IMR-90 (cell line): ENCODE measurements at regions not wholly inside any gene's neighbourhood (a gene's known extent, or its start where the extent isn't known, plus 50 kb on each side); places are given as distances from the start of the nearest gene placed in this dataset.
"Not testable (repeated sequence)": the region's sequence is repeated elsewhere in the genome, so short reads cannot be mapped to it uniquely, and the experiment has no call there.

Experiments
- ATAC-seq: fragments of 200-7000 bp; cut with Tn5 transposase; 2 replicates; pipeline ENCODE4 v1.9.1; 2020; ENCODE audit warnings: low read depth, mild to moderate bottlenecking, moderate library complexity
- BruUV-seq: library from RNA; stranded (reverse); fragments of 400-500 nt; replicated peaks from 2 replicates; lab custom pipeline; 2021; lab: Mats Ljungman, UMichigan
- CTCF ChIA-PET: fragments of 300-600 bp; formaldehyde crosslinking; extraction: SDS; loops from one replicate; lab custom pipeline; 2021; ENCODE audit warnings: antibody characterized with exemption; lab: Yijun Ruan, JAX
- POLR2A ChIA-PET: fragments of 300-600 bp; sonication (Branson Sonifier 250); formaldehyde crosslinking; loops from one replicate; lab custom pipeline; 2022; ENCODE audit warnings: antibody characterized with exemption; ENCODE audit not compliant: unreplicated experiment; lab: Charles Lee
- DNase-seq: peaks from one replicate; pipeline ENCODE4 v3.0.0; 2013
- H2AFZ ChIP-seq: replicated peaks from 2 replicates; pipeline ENCODE3; 2013; ENCODE audit warnings: low read length, mild to moderate bottlenecking; ENCODE audit not compliant: poor library complexity
- H2AK5ac ChIP-seq: 2 replicates; pipeline ENCODE4 v1.6.1; 2013; ENCODE audit warnings: low read depth, low read length, inconsistent platforms
- H2AK9ac ChIP-seq: replicated peaks from 2 replicates; pipeline ENCODE3; 2013; ENCODE audit warnings: mild to moderate bottlenecking, low read depth, low read length, moderate library complexity; ENCODE audit not compliant: poor library complexity
- H2BK120ac ChIP-seq: 2 replicates; pipeline ENCODE4 v1.6.1; 2013; ENCODE audit warnings: low read depth, low read length, inconsistent platforms
- H2BK15ac ChIP-seq: 3 replicates; pipeline ENCODE4 v1.6.1; 2013; ENCODE audit warnings: low read depth, low read length, inconsistent platforms
- H2BK20ac ChIP-seq: 2 replicates; pipeline ENCODE4 v1.6.1; 2013; ENCODE audit warnings: low read depth, mild to moderate bottlenecking, inconsistent platforms, low read length, moderate library complexity
- H2BK5ac ChIP-seq: 2 replicates; pipeline ENCODE4 v1.6.1; 2013; ENCODE audit warnings: mild to moderate bottlenecking, low read depth, low read length, inconsistent platforms; ENCODE audit not compliant: poor library complexity, severe bottlenecking
- H3K14ac ChIP-seq: replicated peaks from 2 replicates; pipeline ENCODE4 v1.6.1; 2013; ENCODE audit warnings: low read depth, low read length, inconsistent platforms
- H3K18ac ChIP-seq: 2 replicates; pipeline ENCODE4 v1.6.1; 2013; ENCODE audit warnings: low read depth, low read length, control low read depth
- H3K23ac ChIP-seq: 2 replicates; pipeline ENCODE4 v1.6.1; 2013; ENCODE audit warnings: low read depth, low read length, inconsistent platforms
- H3K27ac ChIP-seq: 2 replicates; pipeline ENCODE4 v1.5.1; 2013; ENCODE audit warnings: mild to moderate bottlenecking, control low read depth, low read length; ENCODE audit not compliant: insufficient read depth
- H3K27me3 ChIP-seq: 2 replicates; pipeline ENCODE4 v1.6.1; 2013; ENCODE audit warnings: low read length; ENCODE audit not compliant: control insufficient read depth, insufficient read depth
- H3K36me3 ChIP-seq: 2 replicates; pipeline ENCODE4 v1.6.1; 2013; ENCODE audit warnings: low read length, mixed read lengths; ENCODE audit not compliant: control insufficient read depth, insufficient read depth
- H3K4ac ChIP-seq: 2 replicates; pipeline ENCODE4 v1.6.1; 2013; ENCODE audit warnings: low read depth, low read length, inconsistent platforms
- H3K4me1 ChIP-seq: 2 replicates; pipeline ENCODE4 v1.6.1; 2013; ENCODE audit warnings: low read length, mixed read lengths; ENCODE audit not compliant: control insufficient read depth, insufficient read depth
- H3K4me2 ChIP-seq: 2 replicates; pipeline ENCODE4 v1.6.1; 2013; ENCODE audit warnings: low read depth, mild to moderate bottlenecking, control low read depth, low read length, moderate library complexity
- H3K4me3 ChIP-seq: 2 replicates; pipeline ENCODE4 v1.5.1; 2013; ENCODE audit warnings: low read depth, mild to moderate bottlenecking, control low read depth, low read length, moderate library complexity; ENCODE audit not compliant: insufficient read depth
- H3K56ac ChIP-seq: 2 replicates; pipeline ENCODE4 v1.6.1; 2013; ENCODE audit warnings: low read length, inconsistent platforms; ENCODE audit not compliant: insufficient read depth; ENCODE audit errors: extremely low read depth
- H3K79me1 ChIP-seq, 2 experiments: 2 replicates each; pipeline ENCODE4 v1.6.1; 2013; ENCODE audit warnings: low read length in 2 of 2, inconsistent platforms in 1 of 2, low read depth in 1 of 2
- H3K9ac ChIP-seq: 2 replicates; pipeline ENCODE4 v1.6.1; 2013; ENCODE audit warnings: low read depth, low read length, control low read depth
- H3K9me1 ChIP-seq: 2 replicates; pipeline ENCODE4 v1.6.1; 2013; ENCODE audit warnings: low read length, inconsistent platforms; ENCODE audit not compliant: insufficient read depth
- H3K9me3 ChIP-seq: 2 replicates; pipeline ENCODE4 v1.6.1; 2013; ENCODE audit warnings: low read length; ENCODE audit not compliant: control insufficient read depth, insufficient read depth
- H4K20me1 ChIP-seq: 2 replicates; pipeline ENCODE4 v1.6.1; 2013; ENCODE audit warnings: low read length, inconsistent platforms; ENCODE audit not compliant: insufficient read depth
- H4K5ac ChIP-seq: 2 replicates; pipeline ENCODE4 v1.6.1; 2013; ENCODE audit warnings: mild to moderate bottlenecking, low read depth, low read length, control low read depth
- H4K8ac ChIP-seq, 2 experiments: 2 replicates each; pipeline ENCODE4 v1.6.1; 2013; ENCODE audit warnings: low read depth in 2 of 2, low read length in 2 of 2, control low read depth in 1 of 2, inconsistent platforms in 1 of 2
- H4K91ac ChIP-seq: 2 replicates; pipeline ENCODE4 v1.6.1; 2013; ENCODE audit warnings: low read depth, low read length, inconsistent platforms; ENCODE audit not compliant: insufficient read depth
- MXI1 ChIP-seq: IDR thresholded peaks from 2 replicates; pipeline ENCODE4 v1.6.1; 2012; ENCODE audit warnings: low read depth, mild to moderate bottlenecking, low read length, moderate library complexity, borderline replicate concordance
- WGBS, 2 experiments: methylation state at CpG; one replicate each; pipeline versions ENCODE4 v1.1.5 to v1.1.7; 2013; ENCODE audit warnings: missing lambda C conversion rate in 2 of 2; ENCODE audit not compliant: insufficient read length in 1 of 2; ENCODE audit errors: extremely low coverage in 2 of 2; 5-methylcytosine and 5-hydroxymethylcytosine counted together
- dilution Hi-C: fragments of 300-500 bp; cut with HindIII; formaldehyde crosslinking; loops from one replicate; pipeline ENCODE4 v1.14.3; 2018; ENCODE audit warnings: low sequenced_read_pairs; ENCODE audit not compliant: unreplicated experiment
- in situ Hi-C: fragments of 300-500 bp; cut with MboI; formaldehyde crosslinking; loops from 3 replicates; pipeline ENCODE4 v1.14.3; 2019; ENCODE audit warnings: low sequenced_read_pairs, inconsistent platforms, mixed read lengths
- intact Hi-C: fragments of 100-400 bp; cut with micrococcal nuclease; formaldehyde crosslinking; loops from 2 replicates; pipeline ENCODE4 v1.10.0; 2022

- Histone ChIP-seq H3K9me3 (no peaks in the 10 kb centered on the region), H2BK20ac (no peak overlapping the region), H3K79me1 (no peaks in the 10 kb centered on the region), H4K5ac (no peak overlapping the region), H3K14ac (no peak overlapping the region), H4K8ac (no peak overlapping the region), H3K56ac (no peak overlapping the region), H3K36me3 (no peaks in the 10 kb centered on the region), H3K9me1 (no peaks in the 10 kb centered on the region), H3K4me1 (no peaks in the 10 kb centered on the region), H2AK9ac (no peak overlapping the region), H2BK15ac (no peak overlapping the region), H2AFZ (no peak overlapping the region), H2BK120ac (no peak overlapping the region), H3K4me3 (no peak overlapping the region), H3K27me3 (no peaks in the 10 kb centered on the region), H3K4me2 (no peak overlapping the region), H4K91ac (no peak overlapping the region), H3K27ac (no peak overlapping the region), H2BK5ac (no peak overlapping the region), H4K20me1 (no peaks in the 10 kb centered on the region), H2AK5ac (no peak overlapping the region), H3K18ac (no peak overlapping the region), H3K4ac (no peak overlapping the region), H3K23ac (no peak overlapping the region), H3K9ac (no peak overlapping the region)
- no peak for TF ChIP-seq MXI1
- no peak for DNase-seq
- no TSS peak for BruUV-seq
- intact Hi-C loops (no loop called here), dilution Hi-C loops (no loop called here), in situ Hi-C loops (no loop called here)
- no peak for ATAC-seq
- ChIA-PET CTCF (no interaction called here), POLR2A (no interaction called here)
- no CpG with 5 or more reads among the region's 3 CpGs for WGBS, 2 experiments
Observed at GRCh38 chrX:121374471-121374870, 327.1 kb downstream of the GLUD2 start.

- dilution Hi-C loops, H3K27me3 ChIP-seq: not testable (repeated sequence)
- no CpG with 5 or more reads among the region's 7 CpGs for WGBS, 2 experiments
Observed at GRCh38 chrX:121381915-121382314, 334.5 kb downstream of the GLUD2 start.

More at GRCh38 chrX:121381915-121382314, 334.5 kb downstream of the GLUD2 start:
- H3K18ac ChIP-seq, ATAC-seq, intact Hi-C loops, H2BK120ac ChIP-seq, H2AK5ac ChIP-seq, H2BK15ac ChIP-seq, H4K5ac ChIP-seq, CTCF ChIA-PET, H4K8ac ChIP-seq, H3K4me3 ChIP-seq, H4K91ac ChIP-seq, H3K27ac ChIP-seq, H3K56ac ChIP-seq, H3K23ac ChIP-seq, BruUV-seq, H3K9me1 ChIP-seq, H3K79me1 ChIP-seq, DNase-seq, H2AK9ac ChIP-seq, H3K14ac ChIP-seq, POLR2A ChIA-PET, H3K36me3 ChIP-seq, H3K4me1 ChIP-seq, H3K9me3 ChIP-seq, H3K4me2 ChIP-seq, H4K20me1 ChIP-seq, H2BK5ac ChIP-seq, H2AFZ ChIP-seq, in situ Hi-C loops, H2BK20ac ChIP-seq, H3K9ac ChIP-seq, H3K4ac ChIP-seq: not testable (repeated sequence)
